Osteocyte (in vitro differentiated cells): ENCODE measurements at regions not wholly inside any gene's neighbourhood (a gene's known extent, or its start where the extent isn't known, plus 50 kb on each side); places are given as distances from the start of the nearest gene placed in this dataset.
"Not testable (repeated sequence)": the region's sequence is repeated elsewhere in the genome, so short reads cannot be mapped to it uniquely, and the experiment has no call there.

Experiments
- DNase-seq: peaks from one replicate; pipeline ENCODE4 v3.0.0; 2021; ENCODE audit warnings: mixed read lengths; ENCODE audit not compliant: unreplicated experiment; ENCODE audit errors: extremely low spot score
- H3K27ac Mint-ChIP-seq: one replicate; pipeline ENCODE4 v1.8.0; 2021; ENCODE audit warnings: mild to moderate bottlenecking, mixed read lengths; ENCODE audit not compliant: unreplicated experiment
- H3K27me3 Mint-ChIP-seq: one replicate; pipeline ENCODE4 v1.8.0; 2021; ENCODE audit warnings: mixed read lengths; ENCODE audit not compliant: unreplicated experiment
- H3K36me3 Mint-ChIP-seq: one replicate; pipeline ENCODE4 v1.8.0; 2021; ENCODE audit warnings: mixed read lengths; ENCODE audit not compliant: unreplicated experiment
- H3K4me1 Mint-ChIP-seq: one replicate; pipeline ENCODE4 v1.8.0; 2021; ENCODE audit warnings: mixed read lengths; ENCODE audit not compliant: unreplicated experiment
- H3K4me3 Mint-ChIP-seq: one replicate; pipeline ENCODE4 v1.8.0; 2021; ENCODE audit warnings: mild to moderate bottlenecking, moderate library complexity, mixed read lengths; ENCODE audit not compliant: unreplicated experiment
- H3K9me3 Mint-ChIP-seq: one replicate; pipeline ENCODE4 v1.8.0; 2021; ENCODE audit warnings: mixed read lengths; ENCODE audit not compliant: unreplicated experiment
- TF ChIP-seq, protein P1 (sequence below): fragments of 200-600 bp; sonication (generic); IDR thresholded peaks from 2 replicates; pipeline ENCODE4 v1.5.0; 2021; ENCODE audit warnings: antibody characterized with exemption, mild to moderate bottlenecking, moderate library complexity

DNA sequence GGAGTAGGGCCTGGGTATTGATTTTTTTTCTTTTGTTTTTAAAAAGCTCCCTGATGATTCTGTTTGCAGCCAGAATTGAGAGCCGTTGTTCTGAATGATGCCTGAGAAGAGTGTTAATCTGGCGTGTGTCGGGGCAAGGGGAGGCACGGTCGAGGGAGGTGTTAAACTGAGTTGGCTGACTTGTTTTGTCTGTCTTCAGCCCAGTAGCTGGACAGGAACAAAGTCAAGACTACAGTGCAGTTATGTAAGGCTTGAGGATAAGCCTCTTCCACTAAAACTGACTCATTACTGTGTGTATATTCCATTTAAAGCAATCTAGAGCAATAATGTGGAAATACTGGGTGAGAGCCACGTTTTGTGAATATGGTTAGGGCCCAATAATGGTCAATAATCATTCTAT lies 119.0 kb upstream of the DLG1 start:
- Mint-ChIP-seq H3K27ac (no peak overlapping the region), H3K4me3 (no peak overlapping the region), H3K27me3 (peaks cover 3% of the 10 kb centered on the region), H3K9me3 (peaks cover 5% of the 10 kb centered on the region), H3K36me3 (peaks cover 2% of the 10 kb centered on the region), H3K4me1 (peaks cover 13% of the 10 kb centered on the region)
- no peak for DNase-seq
- TF ChIP-seq, protein P1, sequence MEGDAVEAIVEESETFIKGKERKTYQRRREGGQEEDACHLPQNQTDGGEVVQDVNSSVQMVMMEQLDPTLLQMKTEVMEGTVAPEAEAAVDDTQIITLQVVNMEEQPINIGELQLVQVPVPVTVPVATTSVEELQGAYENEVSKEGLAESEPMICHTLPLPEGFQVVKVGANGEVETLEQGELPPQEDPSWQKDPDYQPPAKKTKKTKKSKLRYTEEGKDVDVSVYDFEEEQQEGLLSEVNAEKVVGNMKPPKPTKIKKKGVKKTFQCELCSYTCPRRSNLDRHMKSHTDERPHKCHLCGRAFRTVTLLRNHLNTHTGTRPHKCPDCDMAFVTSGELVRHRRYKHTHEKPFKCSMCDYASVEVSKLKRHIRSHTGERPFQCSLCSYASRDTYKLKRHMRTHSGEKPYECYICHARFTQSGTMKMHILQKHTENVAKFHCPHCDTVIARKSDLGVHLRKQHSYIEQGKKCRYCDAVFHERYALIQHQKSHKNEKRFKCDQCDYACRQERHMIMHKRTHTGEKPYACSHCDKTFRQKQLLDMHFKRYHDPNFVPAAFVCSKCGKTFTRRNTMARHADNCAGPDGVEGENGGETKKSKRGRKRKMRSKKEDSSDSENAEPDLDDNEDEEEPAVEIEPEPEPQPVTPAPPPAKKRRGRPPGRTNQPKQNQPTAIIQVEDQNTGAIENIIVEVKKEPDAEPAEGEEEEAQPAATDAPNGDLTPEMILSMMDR: no peak

DNA sequence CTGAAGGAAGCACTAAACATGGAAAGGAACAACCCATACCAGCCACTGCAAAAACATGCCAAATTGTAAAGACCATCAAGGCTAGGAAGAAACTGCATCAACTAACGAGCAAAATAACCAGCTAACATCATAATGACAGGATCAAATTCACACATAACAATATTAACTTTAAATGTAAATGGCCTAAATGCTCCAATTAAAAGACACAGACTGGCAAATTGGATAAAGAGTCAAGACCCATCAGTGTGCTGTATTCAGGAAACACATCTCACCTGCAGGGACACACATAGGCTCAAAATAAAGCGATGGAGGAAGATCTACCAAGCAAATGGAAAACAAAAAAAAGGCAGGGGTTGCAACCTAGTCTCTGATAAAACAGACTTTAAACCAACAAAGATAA lies 113.5 kb upstream of the DLG1 start:
- H3K9me3 Mint-ChIP-seq, H3K27me3 Mint-ChIP-seq, H3K4me1 Mint-ChIP-seq, H3K36me3 Mint-ChIP-seq, H3K27ac Mint-ChIP-seq, H3K4me3 Mint-ChIP-seq, DNase-seq: not testable (repeated sequence)

DNA sequence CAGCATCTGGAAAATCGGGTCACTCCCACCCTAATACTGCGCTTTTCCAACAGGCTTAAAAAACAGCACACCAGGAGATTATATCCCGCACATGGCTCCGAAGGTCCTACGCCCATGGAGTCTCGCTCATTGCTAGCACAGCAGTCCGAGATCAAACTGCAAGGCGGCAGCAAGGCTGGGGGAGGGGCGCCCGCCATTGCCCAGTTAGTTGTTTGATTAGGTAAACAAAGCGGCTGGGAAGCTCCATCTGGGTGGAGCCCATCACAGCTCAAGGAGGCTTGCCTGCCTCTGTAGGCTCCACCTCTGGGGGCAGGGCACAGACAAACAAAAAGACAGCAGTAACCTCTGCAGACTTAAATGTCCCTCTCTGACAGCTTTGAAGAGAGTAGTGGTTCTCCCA lies 111.8 kb upstream of the DLG1 start:
- not testable (repeated sequence) for H3K27me3 Mint-ChIP-seq, H3K4me3 Mint-ChIP-seq, H3K9me3 Mint-ChIP-seq, H3K36me3 Mint-ChIP-seq, H3K27ac Mint-ChIP-seq, DNase-seq
- peaks cover 15% of the 10 kb centered on the region for H3K4me1 Mint-ChIP-seq

DNA sequence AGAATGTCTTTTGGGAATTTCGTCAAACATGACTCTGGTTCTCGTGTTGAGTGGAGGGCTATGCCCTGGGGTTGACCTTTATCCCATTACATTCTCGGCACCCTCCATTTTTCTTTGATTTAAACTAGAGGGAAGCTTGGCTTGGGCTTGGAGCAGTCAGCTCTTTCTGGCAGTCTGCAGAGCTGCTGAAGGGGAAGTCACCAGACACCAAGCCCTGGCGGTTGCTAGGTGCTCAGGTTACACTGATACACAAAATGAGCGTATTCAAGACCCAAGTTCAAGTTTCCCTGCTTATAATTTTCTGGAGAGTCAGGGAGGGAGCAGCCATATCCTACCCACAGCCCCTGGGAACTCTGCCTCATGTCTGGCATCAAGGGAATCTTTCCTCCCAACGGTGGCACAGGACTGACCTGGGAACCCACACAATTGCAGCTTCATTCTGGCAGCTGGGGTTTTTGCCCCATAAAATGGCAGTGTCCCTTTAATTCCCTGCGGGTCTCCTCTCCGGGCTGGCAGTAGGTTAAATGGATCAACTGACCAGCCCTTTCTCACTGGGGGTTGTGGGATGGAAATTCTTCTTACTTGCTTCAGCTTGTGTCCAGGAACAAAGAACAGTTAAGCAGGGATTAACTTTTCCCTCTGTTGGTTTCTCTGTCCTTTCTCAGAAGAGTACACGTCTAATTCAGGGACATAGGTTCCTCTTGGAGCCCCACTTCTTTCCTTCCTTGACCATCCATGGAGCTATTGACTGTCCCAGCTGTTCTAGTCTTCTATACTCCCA lies 110.0 kb upstream of the DLG1 start:
- no peak for DNase-seq
- no peaks in the 10 kb centered on the region for H3K27me3 Mint-ChIP-seq
- H3K4me1 Mint-ChIP-seq: peaks cover 15% of the 10 kb centered on the region
- peaks cover 5% of the 10 kb centered on the region for H3K9me3 Mint-ChIP-seq
- no peak overlapping the region for H3K27ac Mint-ChIP-seq
- TF ChIP-seq, protein P1: no peak
- no peak overlapping the region for H3K4me3 Mint-ChIP-seq
- peaks cover 2% of the 10 kb centered on the region for H3K36me3 Mint-ChIP-seq

DNA sequence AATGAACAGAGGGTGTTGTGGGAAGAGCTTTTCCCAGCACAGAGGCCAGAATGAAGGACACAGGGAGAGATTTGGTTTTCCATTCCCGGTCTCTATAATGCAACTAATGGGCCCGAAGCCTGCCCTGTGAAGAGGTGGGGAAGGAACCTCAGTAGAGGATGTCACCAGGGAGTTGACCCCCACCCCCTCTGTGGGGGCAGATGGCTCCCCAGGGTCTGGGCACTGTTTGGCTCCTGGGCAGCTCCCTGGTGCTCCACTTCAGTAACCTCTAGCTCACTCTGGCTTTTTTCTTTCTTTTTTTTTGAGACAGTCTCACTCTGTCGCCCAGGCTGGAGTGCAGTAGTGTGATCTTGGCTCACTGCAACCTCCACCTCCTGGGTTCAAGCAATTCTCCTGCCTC lies 109.1 kb upstream of the DLG1 start:
- H3K4me3 Mint-ChIP-seq: no peak overlapping the region
- peaks cover 15% of the 10 kb centered on the region for H3K4me1 Mint-ChIP-seq
- H3K27me3 Mint-ChIP-seq: no peaks in the 10 kb centered on the region
- no peaks in the 10 kb centered on the region for H3K9me3 Mint-ChIP-seq
- no peak overlapping the region for H3K27ac Mint-ChIP-seq
- TF ChIP-seq, protein P1: no peak
- no peaks in the 10 kb centered on the region for H3K36me3 Mint-ChIP-seq
- no peak for DNase-seq

DNA sequence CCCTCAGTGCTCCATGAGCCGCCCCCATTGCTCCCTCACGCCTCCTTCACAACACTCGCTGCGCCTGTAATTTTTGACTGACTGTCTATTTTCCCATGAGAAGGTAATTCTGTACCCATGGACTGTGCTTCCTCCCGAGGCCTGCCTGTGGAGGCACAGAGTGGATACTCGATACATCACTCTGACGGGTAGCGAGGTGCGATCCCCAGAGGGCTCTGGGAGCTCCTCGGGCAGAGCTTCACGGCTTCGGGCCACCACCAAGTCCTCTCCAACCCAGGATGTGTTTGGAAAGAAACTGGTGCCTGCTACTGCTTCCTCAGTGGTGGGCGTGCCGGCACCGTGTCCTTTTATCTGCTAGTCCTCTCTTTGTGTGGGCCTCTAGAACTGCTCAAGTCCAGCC lies 108.6 kb upstream of the DLG1 start:
- Mint-ChIP-seq H3K36me3 (no peaks in the 10 kb centered on the region), H3K4me1 (peaks cover 15% of the 10 kb centered on the region), H3K9me3 (no peaks in the 10 kb centered on the region), H3K27me3 (no peaks in the 10 kb centered on the region), H3K27ac (no peak overlapping the region), H3K4me3 (no peak overlapping the region)
- TF ChIP-seq, protein P1: no peak
- no peak for DNase-seq
